ENCODE measurements at regions not wholly inside any gene's neighbourhood (a gene's known extent, or its start where the extent isn't known, plus 50 kb on each side); places are given as distances from the start of the nearest gene placed in this dataset.

DNA sequence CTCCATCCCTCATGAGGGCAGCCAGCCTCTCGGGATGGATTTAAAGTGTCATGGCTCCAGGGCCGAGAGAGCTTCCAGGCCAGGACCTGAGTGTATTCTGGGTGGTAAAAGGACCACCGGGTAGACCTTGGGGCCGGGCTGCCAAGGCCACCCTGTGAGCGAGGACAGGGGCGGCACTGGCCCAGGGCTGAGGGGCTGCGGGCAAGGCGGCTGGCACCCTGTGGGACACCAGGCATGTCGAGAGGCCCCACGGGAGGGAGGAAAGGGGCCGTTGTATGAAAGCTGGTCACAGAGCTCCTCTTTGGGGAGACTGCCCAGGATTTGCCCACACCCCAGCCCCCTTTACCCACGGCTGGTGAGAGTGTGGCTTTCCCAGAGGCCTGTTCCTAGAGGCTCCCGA lies 92.3 kb upstream of the RTL6 start:
- DNase-seq, result no peak

DNA sequence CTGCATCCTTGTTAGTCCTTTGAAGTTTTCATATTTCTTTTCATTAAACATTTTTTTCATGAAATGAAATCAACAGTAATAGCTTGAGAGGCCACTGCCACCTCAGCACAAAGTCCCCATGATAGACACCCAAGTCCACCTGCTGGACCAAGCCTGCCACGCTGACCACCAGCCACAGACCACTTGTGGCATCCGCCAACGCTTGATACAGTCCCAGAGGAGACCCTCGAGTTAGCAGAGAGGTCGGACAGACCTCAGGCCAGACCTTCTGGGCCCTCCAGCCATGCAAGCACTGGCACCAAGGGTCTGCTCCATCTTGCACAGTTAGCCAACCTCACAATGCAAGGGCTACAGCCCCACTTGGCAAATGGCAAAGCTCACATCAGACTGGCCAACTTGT lies 91.8 kb upstream of the RTL6 start:
- DNase-seq, result no peak

DNA sequence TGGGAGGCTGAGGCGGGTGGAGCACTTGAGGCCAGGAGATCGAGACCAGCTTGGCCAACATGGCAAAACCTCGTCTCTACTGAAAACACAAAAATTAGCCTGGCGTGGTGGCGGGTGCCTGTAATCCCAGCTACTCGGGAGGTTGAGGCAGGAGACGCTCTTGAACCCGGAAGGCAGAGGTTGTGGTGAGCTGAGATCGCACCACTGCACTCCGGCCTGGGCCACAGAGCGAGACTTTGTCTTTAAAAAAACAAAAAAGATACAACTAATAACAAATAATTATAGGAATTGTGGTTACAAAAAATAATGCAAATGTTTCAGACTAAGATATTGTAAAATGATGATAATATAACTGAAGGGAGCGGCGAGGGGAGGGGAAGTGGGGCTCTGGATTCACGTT lies 90.3 kb upstream of the RTL6 start:
- no peak for DNase-seq

DNA sequence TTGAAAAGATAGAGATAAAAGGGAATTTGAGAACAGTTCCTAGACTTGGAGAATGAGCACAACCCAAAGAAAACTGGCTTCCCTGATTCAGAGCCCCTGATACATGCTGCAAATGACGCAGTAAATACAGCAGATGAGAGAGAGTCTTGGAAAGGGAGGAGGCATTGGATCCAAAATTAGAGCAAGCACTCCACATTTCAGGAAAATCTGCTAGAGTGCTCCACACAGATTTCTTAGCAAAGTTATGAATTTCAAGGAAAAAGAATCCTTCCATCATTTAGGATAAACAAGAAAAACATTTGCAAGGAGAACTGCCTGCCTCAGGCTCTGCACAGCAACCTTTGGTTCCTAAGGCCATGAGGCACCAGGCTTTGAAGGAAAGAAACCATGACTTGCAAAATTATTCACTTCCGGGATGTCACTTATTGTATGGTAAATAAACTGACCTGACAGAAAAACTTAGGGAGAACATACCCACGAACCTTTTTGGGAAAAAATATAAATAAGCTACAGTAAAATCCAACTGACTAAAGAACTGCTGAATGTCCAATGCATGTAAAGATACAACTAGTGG lies 89.8 kb upstream of the RTL6 start:
- DNase-seq, result no peak

DNA sequence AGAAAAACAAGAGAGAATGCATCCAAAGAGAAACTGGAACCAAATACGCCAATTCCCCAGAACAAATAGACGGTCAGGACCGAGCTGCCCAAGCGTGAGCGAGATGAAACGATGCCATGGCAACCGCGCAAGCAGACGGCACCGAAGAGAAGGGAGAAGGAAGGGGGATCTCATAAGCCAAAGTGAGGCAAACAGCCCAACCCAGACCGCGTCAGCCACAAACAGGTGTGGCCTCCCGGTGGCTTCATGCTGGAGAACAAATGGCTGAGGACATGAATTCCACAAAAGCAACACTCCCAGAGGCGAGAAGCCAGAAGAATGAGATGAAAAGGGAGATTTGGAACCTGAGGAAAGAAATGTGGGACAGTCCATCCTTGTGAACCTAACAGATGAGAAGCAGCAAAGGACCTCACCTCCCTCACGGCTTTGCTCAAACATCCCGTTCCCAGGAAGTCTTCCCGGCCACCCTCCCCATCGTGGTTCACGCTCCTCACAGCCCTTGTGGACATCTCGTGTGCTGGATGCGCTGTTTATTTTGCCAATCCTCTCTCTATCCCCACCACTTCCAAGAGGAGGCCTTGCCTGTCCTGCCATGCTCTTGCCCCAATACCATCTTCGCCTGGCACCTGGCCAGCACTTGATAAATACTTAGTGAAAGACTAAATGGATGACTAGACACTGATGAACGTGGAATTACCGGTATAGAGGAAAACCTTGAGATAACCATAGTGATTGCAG lies 89.1 kb upstream of the RTL6 start:
- peak; percentile 76 for DNase-seq

DNA sequence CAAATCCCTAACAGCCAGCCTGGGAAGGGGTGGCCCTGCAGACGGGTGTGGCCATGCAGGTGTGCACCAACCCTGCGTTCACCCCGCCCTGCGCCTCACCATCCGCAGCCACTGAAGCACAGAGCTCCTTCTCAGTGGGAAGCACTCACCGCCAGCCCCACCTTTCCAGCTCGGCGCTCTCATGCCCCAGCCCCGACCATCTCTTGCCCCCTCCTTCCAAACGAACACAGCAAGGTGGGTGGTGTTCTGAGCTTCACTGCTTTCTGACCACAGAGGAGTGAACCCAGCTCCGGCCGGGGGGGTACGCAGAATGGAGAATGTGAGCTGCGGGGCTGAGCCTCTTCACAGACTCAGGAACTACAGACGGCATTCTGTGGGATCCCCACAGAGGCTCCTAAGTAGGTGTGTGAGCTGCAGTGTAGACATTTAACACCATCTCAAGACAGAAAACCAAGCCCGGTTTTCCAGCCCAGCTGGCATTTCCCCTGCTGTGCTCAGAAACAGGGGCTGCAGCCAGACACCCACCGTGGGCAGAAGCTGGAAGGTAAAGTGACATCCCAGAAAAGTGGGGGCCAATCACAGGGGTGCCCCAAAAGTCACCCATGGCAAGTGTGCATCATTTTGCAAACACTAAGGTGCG lies 88.4 kb upstream of the RTL6 start:
- DNase-seq, result peak; percentile 68

DNA sequence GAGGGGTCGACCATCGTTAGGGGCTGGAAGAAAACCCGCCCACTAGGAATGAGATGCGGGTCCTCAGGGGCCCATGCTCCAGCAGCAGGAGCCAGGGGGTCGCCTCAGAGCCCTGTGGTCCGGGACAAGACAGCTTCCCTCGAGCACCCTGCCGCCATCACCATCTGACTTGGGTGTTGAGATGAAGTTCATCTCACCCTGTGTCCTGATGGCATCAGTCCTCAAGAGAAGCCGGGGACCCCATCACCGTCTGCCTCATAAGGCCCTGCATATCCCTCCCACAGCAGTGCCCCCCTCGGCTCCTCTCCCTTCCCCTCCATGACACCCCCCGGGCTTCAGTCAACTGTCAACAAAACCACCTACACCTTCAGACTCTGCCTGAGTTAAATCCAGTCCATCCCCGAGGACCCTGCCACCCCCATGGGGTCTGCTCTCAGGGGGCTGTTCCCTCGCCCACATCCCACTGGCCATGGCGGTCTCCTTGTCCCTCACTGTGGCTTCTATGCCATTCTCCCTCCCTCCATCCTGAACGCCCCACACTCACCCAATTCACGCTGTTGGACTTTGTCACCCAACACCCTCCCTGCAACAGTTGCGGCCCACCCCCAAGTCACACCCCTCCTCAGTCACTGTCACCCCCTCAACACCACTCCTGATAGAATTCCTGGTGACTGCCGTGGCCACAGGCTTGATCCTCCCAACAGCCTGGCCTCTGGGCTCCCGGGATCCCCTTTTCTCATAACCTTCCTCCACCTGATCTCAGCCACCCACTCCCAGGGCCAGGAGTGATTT lies 87.7 kb upstream of the RTL6 start:
- DNase-seq, result no peak

DNA sequence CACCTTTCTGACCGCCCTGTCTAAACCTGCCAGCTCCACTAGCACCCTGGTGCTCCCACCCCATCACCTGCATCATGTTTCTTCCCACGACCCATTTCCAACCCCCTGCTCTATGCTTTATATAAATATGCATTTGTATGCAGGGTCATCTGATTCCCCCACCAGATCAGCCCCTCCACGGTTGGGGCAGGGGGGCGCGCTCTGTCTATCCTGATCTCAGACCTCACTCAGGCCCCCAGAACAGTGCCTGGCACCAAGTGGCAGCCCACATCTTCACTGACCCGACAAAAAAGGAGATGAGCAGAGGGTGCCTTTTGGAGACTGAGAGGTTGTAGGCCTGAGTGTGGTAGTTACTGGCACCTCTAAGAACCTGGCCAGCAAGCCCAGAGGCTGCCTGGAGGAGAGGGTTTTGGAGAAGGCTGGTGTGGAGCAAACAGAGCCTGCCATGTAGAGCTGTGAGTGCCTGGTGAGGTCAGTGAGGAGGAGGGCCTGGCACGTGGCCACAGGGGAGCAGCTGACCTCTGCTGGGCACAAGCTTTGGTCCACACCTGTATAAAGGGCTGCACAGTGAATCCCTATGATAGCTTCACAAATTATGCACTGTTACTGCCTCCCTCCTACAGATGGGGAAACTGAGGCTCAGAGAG lies 86.3 kb upstream of the RTL6 start:
- no peak for DNase-seq

DNA sequence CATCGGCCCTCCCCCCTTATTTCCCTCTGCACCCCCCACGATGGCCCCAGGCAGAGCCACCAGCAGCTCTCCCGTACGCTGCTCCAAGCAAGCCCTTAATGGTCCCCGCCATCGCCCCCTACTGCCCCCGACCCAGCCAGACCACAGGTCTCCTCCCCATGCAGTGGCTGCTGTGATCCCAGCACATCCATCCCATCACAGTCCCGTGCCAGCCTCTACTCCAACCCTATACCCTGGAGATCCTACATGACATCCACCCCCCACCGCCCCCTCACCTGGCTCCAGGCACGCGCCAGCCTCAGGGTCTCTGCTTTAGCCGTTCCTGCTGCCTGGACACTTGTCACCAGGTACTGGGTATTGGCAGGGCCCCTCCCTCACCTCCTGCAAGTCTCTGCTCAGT lies 85.8 kb upstream of the RTL6 start:
- no peak for DNase-seq

DNA sequence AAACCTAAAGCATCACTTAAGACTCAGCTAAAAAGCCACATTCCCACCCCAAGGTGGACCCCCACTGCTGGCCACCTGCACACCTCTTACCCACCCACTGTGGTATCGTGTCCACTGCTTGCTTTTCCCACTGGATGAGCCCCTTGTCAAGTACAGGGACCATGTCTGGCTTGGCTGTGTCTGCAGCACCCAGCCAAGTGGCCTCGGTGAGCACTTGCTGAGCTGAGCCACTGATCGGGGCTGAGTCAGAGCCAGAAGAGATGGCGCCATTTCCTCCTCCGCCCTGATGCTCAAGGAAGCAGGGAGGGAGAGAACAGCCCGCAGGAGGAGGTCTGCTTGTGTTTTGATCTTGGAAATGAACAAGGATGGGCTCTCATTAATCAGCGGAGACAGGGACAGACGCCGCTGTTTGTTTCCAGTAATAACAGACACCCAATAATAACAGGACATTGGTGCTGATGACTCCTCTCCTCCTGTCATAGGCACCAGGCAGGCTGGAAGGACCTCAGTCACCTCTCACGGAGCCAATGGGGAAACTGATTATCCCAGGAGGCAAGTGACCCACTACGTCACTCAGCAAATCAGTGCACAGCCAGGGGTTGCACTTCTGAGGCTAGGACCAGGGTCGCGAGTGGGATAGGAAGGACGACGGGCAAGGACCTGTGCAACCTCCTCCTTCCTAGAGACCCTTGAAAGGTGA lies 85.2 kb upstream of the RTL6 start:
- no peak for DNase-seq

DNA sequence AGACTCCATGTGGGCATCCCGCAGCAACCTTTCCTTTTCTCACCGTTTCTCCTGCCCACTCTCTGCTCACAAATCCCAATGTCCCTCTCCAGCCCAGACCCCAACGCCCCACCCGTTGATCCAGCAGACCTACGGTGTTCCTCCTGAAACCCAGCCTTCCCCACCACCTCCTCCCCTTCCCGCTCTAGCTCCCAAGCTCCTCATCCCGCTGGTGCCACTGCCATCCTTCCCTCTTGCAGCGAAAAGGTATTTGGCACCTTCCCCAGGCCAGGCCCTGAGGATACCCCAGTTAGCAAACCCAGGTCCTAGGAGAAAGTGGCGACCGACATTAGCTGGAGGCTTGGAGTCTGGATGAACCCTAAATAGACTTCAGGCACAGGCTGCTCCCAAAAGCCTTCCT lies 84.0 kb upstream of the RTL6 start:
- no peak for DNase-seq

DNA sequence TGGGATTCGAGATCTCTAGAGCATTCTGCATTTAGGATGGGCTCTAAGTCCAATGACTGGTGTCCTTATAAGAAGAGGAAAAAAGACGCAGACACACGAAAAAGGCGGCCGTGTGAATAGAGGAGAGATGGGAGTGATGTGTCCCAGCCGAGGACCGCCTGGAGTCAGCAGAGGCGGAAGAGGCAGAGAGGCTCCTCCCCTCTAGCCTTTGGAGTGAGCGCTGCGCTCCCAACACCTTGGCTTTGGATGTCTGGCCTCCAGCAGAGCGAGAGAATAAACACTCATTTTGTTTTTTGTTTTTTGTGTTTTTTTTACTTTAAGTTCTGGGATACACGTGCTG lies 83.0 kb upstream of the RTL6 start:
- DNase-seq, result no peak

DNA sequence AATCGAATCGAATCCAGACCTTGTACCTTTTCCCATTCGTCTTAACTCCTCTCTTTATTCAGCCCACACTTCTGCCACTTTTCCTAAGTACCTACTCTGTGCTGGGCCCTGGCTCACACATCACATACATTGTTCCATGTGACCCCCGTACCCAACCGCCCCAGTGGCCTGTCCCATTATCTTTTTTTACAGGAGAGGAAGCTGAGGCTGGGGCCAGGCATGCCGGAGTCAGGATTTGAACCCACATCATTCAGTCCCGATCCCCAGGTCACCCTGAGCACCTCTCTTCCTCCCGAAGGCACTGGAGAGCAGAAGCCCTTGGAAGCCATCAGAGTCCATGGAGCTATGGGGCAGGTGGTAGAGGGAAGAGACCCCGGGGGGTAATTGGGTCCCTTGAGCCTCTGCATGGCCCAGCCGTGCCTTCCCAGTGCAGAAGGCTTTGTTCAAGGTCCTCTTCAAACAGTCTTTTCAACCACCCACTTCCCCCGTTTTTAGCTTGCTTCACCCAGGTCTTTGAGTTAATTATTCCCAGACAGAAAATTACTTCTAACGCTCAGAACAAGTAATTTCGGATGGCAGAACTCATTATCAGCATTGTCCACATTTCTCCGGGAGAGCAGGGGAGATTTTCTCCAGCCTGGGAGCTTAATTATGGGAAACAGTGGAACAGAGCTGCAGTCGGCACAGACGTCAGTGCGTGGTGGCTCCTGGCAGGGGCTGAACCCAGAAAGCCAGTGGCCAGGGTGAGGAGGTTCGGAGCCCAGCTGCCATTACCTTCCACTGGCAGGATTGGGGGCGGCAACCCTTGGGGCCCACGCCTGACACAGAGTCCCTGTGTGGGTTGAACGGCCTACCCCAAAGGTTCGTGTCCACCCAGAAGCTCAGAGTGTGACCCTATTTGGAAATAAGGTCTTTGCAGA lies 82.4 kb upstream of the RTL6 start:
- DNase-seq, result no peak

DNA sequence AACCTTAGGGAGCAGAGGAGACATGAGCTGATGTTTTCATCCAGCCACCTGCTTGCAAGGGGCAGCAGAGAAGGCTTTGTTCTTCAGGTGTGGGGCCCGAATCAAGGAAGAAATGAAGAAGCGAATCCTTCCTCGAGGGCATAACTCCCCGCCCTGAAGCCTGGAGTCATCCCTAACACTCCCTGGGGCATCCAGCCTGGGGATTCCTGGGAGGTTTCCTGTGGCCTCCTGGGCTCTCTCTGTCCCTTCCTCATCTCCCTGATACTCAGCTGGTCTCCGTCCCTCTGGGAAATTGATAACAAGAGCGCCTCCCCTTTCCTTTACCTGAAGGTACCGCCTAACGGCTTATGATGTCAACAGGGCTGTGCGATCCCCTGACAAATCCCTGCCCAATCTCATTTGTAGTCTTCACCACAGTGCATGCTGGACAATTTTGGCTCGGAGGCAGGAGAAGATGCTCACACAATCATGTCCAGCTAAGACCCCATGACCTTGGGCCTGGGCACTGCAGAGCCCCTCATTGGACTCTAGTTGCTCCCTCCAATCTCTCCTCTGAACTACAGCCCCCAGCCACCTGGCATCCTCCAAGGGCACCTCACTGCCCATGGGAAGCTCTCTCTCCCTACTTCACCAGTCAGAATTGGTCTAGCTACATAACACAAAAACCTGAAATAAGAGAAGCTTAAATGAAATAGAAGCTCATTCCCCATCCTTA lies 80.6 kb upstream of the RTL6 start:
- DNase-seq, result no peak

DNA sequence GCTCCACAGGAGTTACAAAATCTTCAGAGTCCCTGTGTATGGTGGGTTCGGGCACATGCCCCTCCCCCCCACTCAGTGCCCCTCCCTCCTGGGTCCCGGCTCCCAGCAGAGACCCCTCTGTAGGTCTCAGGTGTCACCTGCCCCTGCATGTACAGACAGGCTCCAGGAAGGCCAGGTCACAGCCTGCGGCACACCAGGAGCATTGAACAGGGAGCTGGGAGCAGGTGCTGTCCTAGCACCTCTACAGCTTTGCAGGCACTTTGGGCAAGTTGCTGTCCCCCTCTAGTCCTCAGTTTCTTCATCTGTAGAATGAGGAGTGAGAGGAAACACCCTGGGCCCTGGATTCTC lies 80.1 kb upstream of the RTL6 start:
- no peak for DNase-seq

DNA sequence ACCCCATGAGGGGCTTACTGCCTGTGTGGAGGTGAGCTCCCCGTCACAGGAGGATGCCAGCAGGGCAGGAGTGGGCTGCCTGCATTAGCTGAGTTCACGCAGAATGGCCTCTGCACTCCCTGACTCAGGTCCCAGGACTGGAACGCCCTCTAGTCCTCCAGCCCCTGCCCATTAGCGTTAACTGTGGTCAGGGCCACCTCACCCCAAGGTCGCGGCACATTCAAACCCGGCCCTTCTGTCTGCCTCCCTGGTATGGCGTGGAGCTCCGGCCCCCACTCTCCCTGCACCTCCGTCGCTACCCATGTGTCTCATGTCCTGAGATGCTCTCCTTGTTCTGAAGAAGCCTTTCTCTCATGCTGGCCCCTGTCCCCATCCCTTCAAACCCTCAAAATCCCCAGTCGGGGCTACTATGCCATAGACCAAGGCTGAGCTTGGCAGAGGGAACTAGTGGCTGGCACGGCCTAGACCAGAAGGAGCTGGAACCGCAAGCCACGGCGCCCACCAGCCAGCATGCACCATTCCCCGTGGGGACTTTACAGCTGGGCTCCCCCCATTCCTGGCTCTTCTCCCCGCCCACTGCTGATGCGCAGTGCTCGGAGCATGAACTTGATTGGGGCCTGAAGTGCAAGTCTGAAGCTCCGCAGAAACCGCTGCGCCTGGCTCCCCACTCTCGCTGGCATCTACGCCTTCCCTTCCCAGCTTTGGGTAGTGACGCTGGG lies 79.5 kb upstream of the RTL6 start:
- DNase-seq, result no peak

DNA sequence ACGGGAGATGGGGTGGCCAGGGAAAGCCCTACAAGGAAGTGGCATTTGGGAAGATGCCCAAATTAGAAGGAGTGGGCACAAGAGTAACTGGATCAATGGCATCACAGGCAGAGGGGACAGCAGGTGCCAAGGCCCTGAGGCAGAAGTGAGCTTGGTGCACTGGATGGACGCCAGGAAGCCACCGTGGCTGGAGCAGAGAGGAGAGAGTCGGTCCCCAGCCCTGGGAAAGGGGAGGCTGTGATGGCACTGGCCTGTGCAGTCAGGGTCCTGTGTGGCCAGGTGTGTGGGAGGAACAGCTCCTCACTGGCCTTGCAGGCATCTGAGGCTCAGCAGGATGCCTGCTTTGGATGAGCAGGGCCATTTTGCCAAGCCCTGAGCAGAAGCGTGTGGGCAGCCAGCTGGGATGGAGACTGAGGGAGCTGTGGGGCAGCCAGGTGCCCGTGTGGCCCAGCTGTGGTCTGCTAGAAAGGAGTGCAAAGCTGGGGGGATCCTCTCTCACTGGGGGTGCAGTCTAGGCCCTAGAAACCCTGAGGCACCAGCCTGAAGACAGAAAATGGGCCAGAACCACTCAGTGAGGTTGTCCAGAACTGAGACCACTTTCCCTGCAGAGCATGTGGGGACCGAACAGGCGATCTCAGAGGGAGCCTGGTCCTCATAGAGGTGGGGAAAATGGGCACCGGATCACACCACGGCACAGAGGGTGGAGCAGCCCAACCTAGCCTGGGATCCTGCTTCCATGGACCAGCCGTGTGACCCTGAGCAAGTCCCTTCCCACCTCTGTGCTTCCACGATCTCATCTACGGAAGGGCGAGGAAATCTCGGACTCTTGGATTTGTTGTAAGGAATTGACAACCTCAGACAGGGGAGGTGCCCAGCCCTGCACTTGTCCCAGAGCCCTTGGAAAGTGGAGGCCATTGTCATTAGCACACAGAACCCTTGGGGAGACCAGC lies 78.6 kb upstream of the RTL6 start:
- DNase-seq, result no peak

DNA sequence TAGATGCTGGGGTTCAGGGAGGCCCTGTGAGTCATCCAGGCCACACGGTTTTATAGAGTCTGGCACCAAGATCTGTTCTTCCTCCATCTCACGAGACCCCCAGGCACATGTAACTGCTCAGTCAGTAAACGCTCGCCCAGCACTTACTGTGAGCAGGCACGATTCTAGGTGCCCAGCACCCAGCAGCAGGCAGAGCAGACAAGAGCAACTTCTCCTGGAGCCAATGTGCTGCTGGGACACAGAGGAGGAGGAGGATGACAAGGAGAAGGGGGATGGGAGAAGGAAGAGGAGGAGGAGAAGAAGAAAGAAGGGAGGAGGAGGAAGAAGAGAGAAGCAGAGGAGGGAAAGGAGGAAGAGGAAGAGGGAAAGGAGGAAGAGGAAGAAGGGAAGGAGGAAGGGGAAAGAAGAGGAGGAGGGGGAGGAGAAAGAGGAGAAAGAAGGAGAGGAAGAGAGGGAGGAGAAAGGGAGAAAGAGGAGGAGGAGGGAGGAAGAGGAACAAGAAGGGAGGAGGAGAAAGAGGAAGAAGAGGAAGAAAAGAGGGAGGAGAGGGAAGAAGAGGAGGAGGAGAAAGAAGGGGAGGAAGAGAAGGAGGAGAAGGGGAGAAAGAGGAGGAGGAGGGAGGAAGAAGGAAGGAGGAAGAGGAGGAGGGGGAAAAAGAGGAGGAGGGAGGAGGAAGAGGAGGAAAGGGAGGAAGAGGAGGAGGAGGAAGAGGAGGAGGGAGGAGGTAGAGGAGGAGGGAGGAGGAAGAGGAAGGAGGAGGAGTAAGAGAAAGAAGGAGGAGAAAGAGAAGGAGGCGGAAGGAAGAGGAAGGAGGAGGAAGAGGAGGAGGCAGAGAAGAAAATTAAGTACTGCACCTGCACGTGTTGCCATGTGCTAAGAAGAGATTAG lies 77.6 kb upstream of the RTL6 start:
- no peak for DNase-seq
